Sigmoid colon (tissue), 4 donors: ENCODE measurements at regions not wholly inside any gene's neighbourhood (a gene's known extent, or its start where the extent isn't known, plus 50 kb on each side); places are given as distances from the start of the nearest gene placed in this dataset.

Source experiments
- POLR2A ChIP-seq, 2 donors: fragments of 450-650 bp; IDR thresholded peaks; one replicate each; pipeline ENCODE4 v1.6.1; 2016; ENCODE audit warnings: antibody characterized with exemption in 2 of 2, mild to moderate bottlenecking in 2 of 2, moderate library complexity in 2 of 2
- POLR2AphosphoS5 ChIP-seq, 4 donors: sonication (generic); formaldehyde crosslinking; IDR thresholded peaks; one replicate each; pipeline ENCODE4 v1.6.1; 2017; ENCODE audit warnings: antibody characterized with exemption in 4 of 4
- TF ChIP-seq, protein P1 (sequence below), 4 experiments: fragments of 450-650 bp in 3 of 4; fragments of 200-600 bp in 1 of 4; IDR thresholded peaks; one replicate each; pipeline ENCODE4 v1.5.1; 2016 to 2019; ENCODE audit warnings: antibody characterized with exemption in 4 of 4, mild to moderate bottlenecking in 3 of 4, moderate library complexity in 2 of 4

- no peak for TF ChIP-seq POLR2AphosphoS5 (IDR thresholded peaks at IDR 0.05)
- TF ChIP-seq, protein P1, sequence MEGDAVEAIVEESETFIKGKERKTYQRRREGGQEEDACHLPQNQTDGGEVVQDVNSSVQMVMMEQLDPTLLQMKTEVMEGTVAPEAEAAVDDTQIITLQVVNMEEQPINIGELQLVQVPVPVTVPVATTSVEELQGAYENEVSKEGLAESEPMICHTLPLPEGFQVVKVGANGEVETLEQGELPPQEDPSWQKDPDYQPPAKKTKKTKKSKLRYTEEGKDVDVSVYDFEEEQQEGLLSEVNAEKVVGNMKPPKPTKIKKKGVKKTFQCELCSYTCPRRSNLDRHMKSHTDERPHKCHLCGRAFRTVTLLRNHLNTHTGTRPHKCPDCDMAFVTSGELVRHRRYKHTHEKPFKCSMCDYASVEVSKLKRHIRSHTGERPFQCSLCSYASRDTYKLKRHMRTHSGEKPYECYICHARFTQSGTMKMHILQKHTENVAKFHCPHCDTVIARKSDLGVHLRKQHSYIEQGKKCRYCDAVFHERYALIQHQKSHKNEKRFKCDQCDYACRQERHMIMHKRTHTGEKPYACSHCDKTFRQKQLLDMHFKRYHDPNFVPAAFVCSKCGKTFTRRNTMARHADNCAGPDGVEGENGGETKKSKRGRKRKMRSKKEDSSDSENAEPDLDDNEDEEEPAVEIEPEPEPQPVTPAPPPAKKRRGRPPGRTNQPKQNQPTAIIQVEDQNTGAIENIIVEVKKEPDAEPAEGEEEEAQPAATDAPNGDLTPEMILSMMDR (IDR thresholded peaks at IDR 0.05) = no peak
- no peak for TF ChIP-seq POLR2A (IDR thresholded peaks at IDR 0.05)
Observed at GRCh38 chr2:88927128-88927527, 235.7 kb downstream of the RPIA start.
